H9 (cell line): ENCODE measurements at regions not wholly inside any gene's neighbourhood (a gene's known extent, or its start where the extent isn't known, plus 50 kb on each side); places are given as distances from the start of the nearest gene placed in this dataset.

ENCODE experiments used
- DNase-seq: peaks from one replicate; pipeline ENCODE4 v3.0.0-alpha.2; 2017
- H2AFZ ChIP-seq: one replicate; pipeline ENCODE4 v1.6.1; 2013; ENCODE audit warnings: mild to moderate bottlenecking, low read length, control low read depth, moderate library complexity
- H2AK5ac ChIP-seq: 2 replicates; pipeline ENCODE4 v1.6.1; 2013; ENCODE audit warnings: low read length, control low read depth, mixed read lengths; ENCODE audit not compliant: insufficient read length
- H2BK120ac ChIP-seq: one replicate; pipeline ENCODE4 v1.6.1; 2013; ENCODE audit warnings: low read depth, mild to moderate bottlenecking, low read length, control low read depth, inconsistent platforms; ENCODE audit not compliant: poor library complexity, severe bottlenecking
- H2BK12ac ChIP-seq: 2 replicates; pipeline ENCODE4 v1.6.1; 2013; ENCODE audit warnings: low read length, control low read depth, mixed read lengths, low read depth; ENCODE audit not compliant: insufficient read length
- H2BK15ac ChIP-seq: 2 replicates; pipeline ENCODE4 v1.6.1; 2013; ENCODE audit warnings: low read depth, low read length, control low read depth
- H2BK20ac ChIP-seq: one replicate; pipeline ENCODE4 v1.6.1; 2013; ENCODE audit warnings: low read depth, mild to moderate bottlenecking, low read length, control low read depth, inconsistent platforms; ENCODE audit not compliant: poor library complexity, severe bottlenecking
- H2BK5ac ChIP-seq: 2 replicates; pipeline ENCODE4 v1.6.1; 2013; ENCODE audit warnings: low read length, control low read depth, mixed read lengths; ENCODE audit not compliant: insufficient read length
- H3K14ac ChIP-seq: 2 replicates; pipeline ENCODE4 v1.6.1; 2013; ENCODE audit warnings: low read length, control low read depth; ENCODE audit not compliant: insufficient read depth
- H3K18ac ChIP-seq: 2 replicates; pipeline ENCODE4 v1.6.1; 2013; ENCODE audit warnings: low read depth, mild to moderate bottlenecking, mixed read lengths, low read length, control low read depth; ENCODE audit not compliant: insufficient read length
- H3K23ac ChIP-seq: 2 replicates; pipeline ENCODE4 v1.6.1; 2013; ENCODE audit warnings: low read length, control low read depth, mixed read lengths, low read depth; ENCODE audit not compliant: insufficient read length
- H3K23me2 ChIP-seq: 2 replicates; pipeline ENCODE4 v1.6.1; 2013; ENCODE audit warnings: low read depth, mild to moderate bottlenecking, mixed read lengths, low read length, control low read depth; ENCODE audit not compliant: insufficient read length, poor library complexity, severe bottlenecking
- H3K27ac ChIP-seq: 2 replicates; pipeline ENCODE4 v1.5.1; 2013; ENCODE audit warnings: low read length, control low read depth, mixed read lengths, low read depth; ENCODE audit not compliant: insufficient read length
- H3K27me3 ChIP-seq: 2 replicates; pipeline ENCODE4 v1.6.1; 2013; ENCODE audit warnings: low read length, control low read depth, inconsistent platforms; ENCODE audit not compliant: insufficient read depth
- H3K4ac ChIP-seq: 2 replicates; pipeline ENCODE4 v1.6.1; 2013; ENCODE audit warnings: low read depth, mild to moderate bottlenecking, control low read depth, inconsistent platforms, low read length, moderate library complexity
- H3K4me1 ChIP-seq: 2 replicates; pipeline ENCODE4 v1.6.1; 2013; ENCODE audit warnings: low read length, control low read depth, inconsistent platforms; ENCODE audit not compliant: insufficient read depth
- H3K4me2 ChIP-seq: 2 replicates; pipeline ENCODE4 v1.6.1; 2013; ENCODE audit warnings: low read length, control low read depth, mixed read lengths; ENCODE audit not compliant: insufficient read length, insufficient read depth
- H3K56ac ChIP-seq: 2 replicates; pipeline ENCODE4 v1.6.1; 2013; ENCODE audit warnings: low read depth, mild to moderate bottlenecking, mixed read lengths, low read length, control low read depth; ENCODE audit not compliant: insufficient read length
- H3K79me1 ChIP-seq: 2 replicates; pipeline ENCODE4 v1.6.1; 2013; ENCODE audit warnings: low read depth, mild to moderate bottlenecking, moderate library complexity, low read length, control low read depth, inconsistent platforms; ENCODE audit not compliant: insufficient read depth, poor library complexity, severe bottlenecking
- H3K79me2 ChIP-seq: 2 replicates; pipeline ENCODE4 v1.6.1; 2013; ENCODE audit warnings: low read length, control low read depth, inconsistent platforms; ENCODE audit not compliant: insufficient read depth
- H3K9ac ChIP-seq: 2 replicates; pipeline ENCODE4 v1.6.1; 2013; ENCODE audit warnings: low read length, control low read depth, mixed read lengths; ENCODE audit not compliant: insufficient read length; ENCODE audit errors: extremely low read depth
- H3K9me3 ChIP-seq: one replicate; pipeline ENCODE4 v1.6.1; 2013; ENCODE audit warnings: low read depth, low read length, inconsistent platforms; ENCODE audit not compliant: control insufficient read depth
- H3T11ph ChIP-seq: one replicate; pipeline ENCODE4 v1.6.1; 2013; ENCODE audit warnings: mild to moderate bottlenecking, low read length, control low read depth, inconsistent platforms
- H4K20me1 ChIP-seq: one replicate; pipeline ENCODE4 v1.6.1; 2013; ENCODE audit not compliant: control insufficient read depth, insufficient read length, insufficient read depth
- H4K5ac ChIP-seq: 2 replicates; pipeline ENCODE4 v1.6.1; 2013; ENCODE audit warnings: low read depth, mild to moderate bottlenecking, mixed read lengths, low read length, control low read depth; ENCODE audit not compliant: insufficient read length
- H4K8ac ChIP-seq: replicated peaks from 2 replicates; pipeline ENCODE4 v1.6.1; 2013; ENCODE audit warnings: low read length, control low read depth, mixed read lengths, low read depth; ENCODE audit not compliant: insufficient read length
- H4K91ac ChIP-seq: 2 replicates; pipeline ENCODE4 v1.6.1; 2013; ENCODE audit warnings: low read depth, mild to moderate bottlenecking, moderate library complexity, mixed read lengths, low read length, control low read depth; ENCODE audit not compliant: insufficient read length
- H3K27ac Mint-ChIP-seq, 3 experiments: 2 replicates in 2 of 3; 3 replicates in 1 of 3; pipeline ENCODE4 v1.8.0; 2020 to 2021; ENCODE audit warnings: mixed read lengths in 3 of 3, mild to moderate bottlenecking in 1 of 3, moderate library complexity in 1 of 3
- H3K27me3 Mint-ChIP-seq: 2 replicates; pipeline ENCODE4 v1.8.0; 2021; ENCODE audit warnings: low read depth, mild to moderate bottlenecking, moderate library complexity, mixed read lengths
- H3K36me3 Mint-ChIP-seq, 3 experiments: 2 replicates in 2 of 3; 3 replicates in 1 of 3; pipeline ENCODE4 v1.8.0; 2020 to 2021; ENCODE audit warnings: low read depth in 3 of 3, mixed read lengths in 3 of 3; ENCODE audit not compliant: insufficient read depth in 1 of 3
- H3K4me1 Mint-ChIP-seq, 2 experiments: 2 replicates each; pipeline ENCODE4 v1.8.0; 2020; ENCODE audit warnings: mixed read lengths in 2 of 2
- H3K4me3 Mint-ChIP-seq, 2 experiments: 2 replicates in 1 of 2; 3 replicates in 1 of 2; pipeline ENCODE4 v1.8.0; 2020 to 2021; ENCODE audit warnings: mild to moderate bottlenecking in 2 of 2, mixed read lengths in 2 of 2, moderate library complexity in 1 of 2
- H3K9me3 Mint-ChIP-seq, 2 experiments: 2 replicates in 1 of 2; 3 replicates in 1 of 2; pipeline ENCODE4 v1.8.0; 2020; ENCODE audit warnings: mild to moderate bottlenecking in 2 of 2, mixed read lengths in 2 of 2, moderate library complexity in 1 of 2
- CTCF ChIP-seq: fragments of 200-600 bp; sonication (generic); conservative IDR thresholded peaks from 3 replicates; pipeline ENCODE4 v1.8.0; 2021; ENCODE audit warnings: antibody characterized with exemption, mild to moderate bottlenecking
- WGBS: extraction: QIAGEN DNeasy Blood & Tissue Kit; methylation state at CpG from one replicate; pipeline ENCODE4 v1.1.7; 2013; ENCODE audit warnings: missing lambda C conversion rate, low lambda C conversion rate, mixed read lengths; ENCODE audit not compliant: insufficient read length; ENCODE audit errors: extremely low coverage; 5-methylcytosine and 5-hydroxymethylcytosine counted together

GRCh38 chr7:81873559-81873958, 103.7 kb upstream of the HGF start:
- Mint-ChIP-seq H3K4me1 (no peaks in the 10 kb centered on the region), H3K36me3 (no peaks in the 10 kb centered on the region), H3K9me3 (no peaks in the 10 kb centered on the region), H3K27me3 (no peaks in the 10 kb centered on the region), H3K4me3 (no peak overlapping the region), H3K27ac (no peak overlapping the region)
- H3K23ac ChIP-seq: no peak overlapping the region
- no peak overlapping the region for H3T11ph ChIP-seq
- H2BK5ac ChIP-seq: no peak overlapping the region
- H3K4me1 ChIP-seq: no peaks in the 10 kb centered on the region
- no peaks in the 10 kb centered on the region for H3K79me1 ChIP-seq
- H3K23me2 ChIP-seq: no peaks in the 10 kb centered on the region
- no peak for TF ChIP-seq CTCF
- H4K91ac ChIP-seq: no peak overlapping the region
- H2AFZ ChIP-seq: no peak overlapping the region
- WGBS: no CpG with 5 or more reads among the region's 3 CpGs
- H3K56ac ChIP-seq: no peak overlapping the region
- H3K4me2 ChIP-seq: no peak overlapping the region
- no peaks in the 10 kb centered on the region for H3K27me3 ChIP-seq
- no peaks in the 10 kb centered on the region for H3K9me3 ChIP-seq
- no peaks in the 10 kb centered on the region for H4K20me1 ChIP-seq
- H3K9ac ChIP-seq: no peak overlapping the region
- H2BK15ac ChIP-seq: no peak overlapping the region
- H3K27ac ChIP-seq: no peak overlapping the region
- no peak overlapping the region for H2BK20ac ChIP-seq
- H2BK120ac ChIP-seq: no peak overlapping the region
- no peak overlapping the region for H4K8ac ChIP-seq
- H3K18ac ChIP-seq: no peak overlapping the region
- H2BK12ac ChIP-seq: no peak overlapping the region
- no peak overlapping the region for H3K4ac ChIP-seq
- no peak overlapping the region for H2AK5ac ChIP-seq
- no peak overlapping the region for H3K14ac ChIP-seq
- no peak overlapping the region for H4K5ac ChIP-seq
- no peak for DNase-seq
- H3K79me2 ChIP-seq: no peaks in the 10 kb centered on the region
